Activated CD4-positive, alpha-beta T cell treated with anti-CD3 and anti-CD28 coated beads for 36 hours (primary cell): ENCODE measurements at regions not wholly inside any gene's neighbourhood (a gene's known extent, or its start where the extent isn't known, plus 50 kb on each side); places are given as distances from the start of the nearest gene placed in this dataset.
"Not testable (repeated sequence)": the region's sequence is repeated elsewhere in the genome, so short reads cannot be mapped to it uniquely, and the experiment has no call there.

ENCODE experiments used
- ATAC-seq: fragments of 200-7000 bp; cut with Tn5 transposase; one replicate; pipeline ENCODE4 v1.10.0; 2021; ENCODE audit warnings: mild to moderate bottlenecking, moderate library complexity
- CTCF ChIA-PET: fragments of 350-600 bp; sonication (Branson Sonifier 250); formaldehyde crosslinking; loops from one replicate; lab custom pipeline; 2021; ENCODE audit warnings: antibody characterized with exemption; lab: Charles Lee
- POLR2A ChIA-PET: fragments of 350-600 bp; sonication (Branson Sonifier 250); formaldehyde crosslinking; loops from one replicate; lab custom pipeline; 2021; ENCODE audit warnings: antibody characterized with exemption, inconsistent platforms; lab: Charles Lee
- DNase-seq: peaks from one replicate; pipeline ENCODE4 v3.0.0-alpha.2; 2020
- H3K27ac Mint-ChIP-seq: one replicate; pipeline ENCODE4 v1.8.0; 2021; ENCODE audit warnings: mixed read lengths
- H3K27me3 Mint-ChIP-seq: one replicate; pipeline ENCODE4 v1.8.0; 2021; ENCODE audit warnings: mixed read lengths
- H3K36me3 Mint-ChIP-seq: one replicate; pipeline ENCODE4 v1.8.0; 2021; ENCODE audit warnings: low read depth, mixed read lengths
- H3K4me1 Mint-ChIP-seq: one replicate; pipeline ENCODE4 v1.8.0; 2021; ENCODE audit warnings: mixed read lengths
- H3K4me3 Mint-ChIP-seq: one replicate; pipeline ENCODE4 v1.8.0; 2021; ENCODE audit warnings: mild to moderate bottlenecking, moderate library complexity, mixed read lengths
- H3K9me3 Mint-ChIP-seq: one replicate; pipeline ENCODE4 v1.8.0; 2021; ENCODE audit warnings: low read depth, mixed read lengths
- intact Hi-C, 2 experiments: fragments of 100-400 bp; cut with DNase I in 1 of 2; cut with micrococcal nuclease in 1 of 2; formaldehyde crosslinking; loops; one replicate each; pipeline versions ENCODE4 v1.14.2 to v1.15.1; 2022 to 2024; cut with DNase I, micrococcal nuclease

GRCh38 chr5:34452170-34452828, 203.8 kb upstream of the RAI14 start:
- intact Hi-C loops: no loop called here
- DNase-seq: no peak
- ChIA-PET CTCF (interaction anchor here (1.0 kb wide), 1 partner anchor 26 kb away, joined by 3 read pairs; no protein-coding TSS in a partner anchor), POLR2A (no interaction called here)
- H3K4me3 Mint-ChIP-seq: no peak overlapping the region
- H3K4me1 Mint-ChIP-seq: no peaks in the 10 kb centered on the region
- no peak for ATAC-seq
- no peaks in the 10 kb centered on the region for H3K9me3 Mint-ChIP-seq
- peaks cover 17% of the 10 kb centered on the region for H3K27me3 Mint-ChIP-seq
- H3K36me3 Mint-ChIP-seq: no peaks in the 10 kb centered on the region
- no peak overlapping the region for H3K27ac Mint-ChIP-seq

- intact Hi-C loops: no loop called here
- no peak overlapping the region for H3K4me3 Mint-ChIP-seq
- H3K9me3 Mint-ChIP-seq: no peaks in the 10 kb centered on the region
- DNase-seq (no peak), ATAC-seq (no peak)
- ChIA-PET CTCF (interaction anchor here (1.3 kb wide), 1 partner anchor 10 kb away, joined by 5 read pairs; no protein-coding TSS in a partner anchor), POLR2A (no interaction called here)
- H3K36me3 Mint-ChIP-seq: no peaks in the 10 kb centered on the region
- H3K27me3 Mint-ChIP-seq: peaks cover 11% of the 10 kb centered on the region
- H3K4me1 Mint-ChIP-seq: no peaks in the 10 kb centered on the region
- no peak overlapping the region for H3K27ac Mint-ChIP-seq
Observed at GRCh38 chr5:34455098-34455497, 201.0 kb upstream of the RAI14 start.

DNA sequence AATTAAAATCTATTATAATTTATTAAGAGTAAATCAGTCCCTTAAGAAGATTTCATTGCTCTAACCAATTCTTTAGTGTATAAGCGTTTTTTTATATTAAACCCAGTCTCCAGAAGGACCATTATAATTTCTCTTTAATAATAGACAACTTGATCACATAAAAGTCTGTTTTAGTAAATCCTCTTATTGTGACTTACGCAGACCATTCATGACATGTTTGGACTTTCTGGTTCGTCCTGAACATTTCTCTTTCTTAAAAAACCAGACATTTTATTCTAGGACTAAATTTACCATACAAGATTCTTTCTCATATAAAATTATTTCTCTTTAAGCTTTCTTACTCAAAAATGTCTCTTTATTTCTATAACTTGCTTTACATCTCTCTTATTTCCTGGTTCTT, 196.2 kb upstream of the RAI14 start:
- POLR2A ChIA-PET: no interaction called here
- ATAC-seq (no peak), DNase-seq (no peak)
- peaks cover 4% of the 10 kb centered on the region for H3K9me3 Mint-ChIP-seq
- H3K36me3 Mint-ChIP-seq: no peaks in the 10 kb centered on the region
- intact Hi-C loops: loop anchor here in 1 of 2 experiments (10.0 kb wide), 1 partner anchor 875 kb away; no protein-coding TSS in a partner anchor
- CTCF ChIA-PET: interaction anchor here (0.6 to 1.5 kb wide), 4 partner anchors 10 to 470 kb away, joined by 3 to 10 read pairs (median 3); no protein-coding TSS in a partner anchor
- H3K27me3 Mint-ChIP-seq: peaks cover 6% of the 10 kb centered on the region
- no peak overlapping the region for H3K4me3 Mint-ChIP-seq
- no peak overlapping the region for H3K27ac Mint-ChIP-seq
- peaks cover under 1% of the 10 kb centered on the region for H3K4me1 Mint-ChIP-seq

DNA sequence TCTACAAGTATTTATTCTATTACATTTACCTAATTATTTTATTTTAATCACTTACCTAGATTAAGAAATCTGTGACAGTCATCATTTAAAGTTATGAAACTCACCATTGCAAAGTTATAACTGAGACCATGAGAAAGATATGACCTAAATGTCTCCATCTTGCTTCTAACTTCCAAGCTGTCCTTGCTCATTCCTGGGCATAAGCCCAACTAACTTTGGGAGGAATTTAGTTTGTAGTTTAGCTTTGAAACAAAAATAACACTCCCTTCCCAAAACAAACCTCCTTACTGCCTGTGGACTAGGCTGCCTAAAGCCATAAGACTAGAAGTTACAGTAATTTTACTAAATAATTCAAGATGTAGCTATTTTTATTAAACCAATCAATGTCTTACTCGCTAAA, 195.6 kb upstream of the RAI14 start:
- DNase-seq: no peak
- ChIA-PET CTCF (interaction anchor here (0.6 to 1.5 kb wide), 3 partner anchors 13 to 469 kb away, joined by 3 to 10 read pairs (median 3); no protein-coding TSS in a partner anchor), POLR2A (no interaction called here)
- peaks cover 6% of the 10 kb centered on the region for H3K27me3 Mint-ChIP-seq
- no peak for ATAC-seq
- H3K4me1 Mint-ChIP-seq: peaks cover 2% of the 10 kb centered on the region
- H3K27ac Mint-ChIP-seq: no peak overlapping the region
- H3K9me3 Mint-ChIP-seq: peaks cover 4% of the 10 kb centered on the region
- intact Hi-C loops: loop anchor here in 1 of 2 experiments (10.0 kb wide), 1 partner anchor 876 kb away; no protein-coding TSS in a partner anchor
- no peaks in the 10 kb centered on the region for H3K36me3 Mint-ChIP-seq
- H3K4me3 Mint-ChIP-seq: no peak overlapping the region

GRCh38 chr5:34464829-34465228, 191.3 kb upstream of the RAI14 start:
- intact Hi-C loops: loop anchor here (1.0 to 10.0 kb wide), 4 partner anchors 468 to 1028 kb away; no protein-coding TSS in a partner anchor
- DNase-seq (no peak), ATAC-seq (no peak)
- Mint-ChIP-seq H3K36me3 (no peaks in the 10 kb centered on the region), H3K27me3 (peaks cover 10% of the 10 kb centered on the region), H3K4me3 (no peak overlapping the region), H3K4me1 (peaks cover 2% of the 10 kb centered on the region), H3K27ac (no peak overlapping the region), H3K9me3 (peaks cover 4% of the 10 kb centered on the region)
- POLR2A ChIA-PET: no interaction called here
- CTCF ChIA-PET: interaction anchor here (0.6 to 1.6 kb wide), 6 partner anchors 11 to 769 kb away, joined by 3 to 12 read pairs (median 4); no protein-coding TSS in a partner anchor

DNA sequence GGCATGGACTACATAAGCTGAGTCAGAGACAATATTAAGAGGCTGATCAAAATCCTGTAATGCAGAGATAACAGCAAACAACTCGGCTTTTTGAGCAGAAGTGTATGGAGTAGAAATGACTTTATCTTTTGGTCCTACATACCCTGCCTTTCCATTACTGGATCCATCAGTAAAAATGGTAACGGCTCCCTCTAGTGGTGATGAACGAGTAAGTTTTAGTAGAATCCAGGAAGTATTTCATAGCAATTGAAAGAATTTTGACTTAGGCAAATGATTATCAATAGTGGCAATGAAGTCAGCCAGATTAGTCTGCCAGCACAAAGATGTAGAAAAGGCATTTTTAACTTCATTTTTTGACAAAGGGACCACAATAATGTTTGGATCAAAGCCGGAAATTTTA, 190.8 kb upstream of the RAI14 start:
- H3K9me3 Mint-ChIP-seq, DNase-seq, H3K4me3 Mint-ChIP-seq, H3K27me3 Mint-ChIP-seq, H3K36me3 Mint-ChIP-seq, H3K27ac Mint-ChIP-seq, ATAC-seq, H3K4me1 Mint-ChIP-seq, POLR2A ChIA-PET: not testable (repeated sequence)
- intact Hi-C loops: loop anchor here (1.0 to 10.0 kb wide), 4 partner anchors 468 to 1028 kb away; no protein-coding TSS in a partner anchor
- CTCF ChIA-PET: interaction anchor here (0.6 to 1.6 kb wide), 5 partner anchors 11 to 468 kb away, joined by 3 to 12 read pairs (median 3); no protein-coding TSS in a partner anchor

DNA sequence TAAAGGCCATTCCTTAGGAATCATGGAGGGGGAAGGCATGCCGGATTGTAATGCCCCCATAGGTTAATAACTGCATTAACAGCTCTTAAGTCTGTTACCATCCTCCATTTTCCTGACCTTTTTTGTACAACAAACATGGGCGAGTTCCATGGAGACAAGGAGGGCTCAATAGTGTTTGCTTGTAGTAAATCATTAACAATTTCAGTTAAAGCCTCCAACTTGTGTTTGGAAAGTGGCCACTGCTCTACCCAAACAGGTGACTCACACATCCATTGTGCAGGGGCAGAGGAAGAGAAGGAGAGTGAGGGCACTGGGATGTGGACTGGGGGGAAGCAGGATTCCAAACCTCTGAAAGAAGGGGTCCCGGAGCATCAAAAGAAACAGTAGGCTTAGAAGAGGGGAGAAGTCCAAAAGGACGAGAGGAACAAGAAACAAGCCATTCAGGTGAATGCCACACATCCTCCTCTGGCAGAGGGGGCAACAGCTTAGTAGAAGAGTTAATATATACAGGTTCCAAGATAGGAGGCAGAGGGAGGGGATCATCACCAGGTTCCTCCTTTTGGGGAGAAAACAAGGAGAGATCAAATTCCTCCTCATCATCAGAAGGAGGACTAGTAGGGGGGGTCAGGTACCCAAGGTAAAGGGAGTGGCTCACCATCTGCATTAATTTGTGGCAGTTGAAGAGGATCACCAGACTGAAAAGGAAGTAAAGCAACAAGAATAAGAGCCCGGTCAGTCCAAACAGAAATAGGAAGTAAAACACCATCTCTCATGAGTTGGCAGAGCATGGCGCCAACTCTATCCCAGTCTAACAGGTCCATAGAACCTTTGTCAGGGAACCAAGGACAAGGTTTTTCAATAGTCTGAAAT, 189.4 kb upstream of the RAI14 start:
- CTCF ChIA-PET, H3K4me3 Mint-ChIP-seq, H3K27ac Mint-ChIP-seq, H3K27me3 Mint-ChIP-seq, H3K36me3 Mint-ChIP-seq, H3K9me3 Mint-ChIP-seq, H3K4me1 Mint-ChIP-seq, DNase-seq, ATAC-seq, POLR2A ChIA-PET: not testable (repeated sequence)
- intact Hi-C loops: loop anchor here (5.0 to 10.0 kb wide), 3 partner anchors 469 to 1029 kb away; no protein-coding TSS in a partner anchor

- POLR2A ChIA-PET: no interaction called here
- H3K9me3 Mint-ChIP-seq: no peaks in the 10 kb centered on the region
Observed at GRCh38 chr5:34467436-34467835, 188.7 kb upstream of the RAI14 start.

DNA sequence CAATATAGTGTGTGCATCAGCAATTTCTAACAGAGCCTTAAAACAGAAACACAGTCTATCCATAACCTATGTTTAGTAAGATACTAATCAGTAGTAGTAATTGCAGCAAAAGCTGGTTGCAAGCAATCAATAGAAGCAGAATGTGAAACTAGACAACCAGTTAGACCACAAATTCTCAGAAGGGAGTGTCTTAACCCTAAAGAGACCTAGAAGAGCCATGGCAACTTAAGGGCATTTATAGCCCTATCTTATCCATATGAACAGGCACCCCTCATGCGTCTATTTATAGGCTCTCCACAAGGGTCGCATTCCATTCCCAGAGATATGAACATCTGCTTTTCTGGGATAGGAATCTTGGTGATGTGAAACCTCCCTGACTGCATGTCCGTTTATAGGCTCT, 188.1 kb upstream of the RAI14 start:
- ATAC-seq, H3K4me1 Mint-ChIP-seq, DNase-seq, H3K27me3 Mint-ChIP-seq, H3K27ac Mint-ChIP-seq, H3K36me3 Mint-ChIP-seq, POLR2A ChIA-PET, H3K4me3 Mint-ChIP-seq, H3K9me3 Mint-ChIP-seq: not testable (repeated sequence)
- intact Hi-C loops: loop anchor here (5.0 to 10.0 kb wide), 3 partner anchors 471 to 1031 kb away; no protein-coding TSS in a partner anchor
- CTCF ChIA-PET: interaction anchor here (0.8 kb wide), 1 partner anchor 192 kb away, joined by 3 read pairs; no protein-coding TSS in a partner anchor

More at GRCh38 chr5:34467436-34467835, 188.7 kb upstream of the RAI14 start:
- intact Hi-C loops: loop anchor here (5.0 to 10.0 kb wide), 3 partner anchors 470 to 1030 kb away; no protein-coding TSS in a partner anchor
- DNase-seq (no peak), ATAC-seq (no peak)
- Mint-ChIP-seq H3K4me1 (peaks cover 2% of the 10 kb centered on the region), H3K27ac (no peak overlapping the region), H3K36me3 (no peaks in the 10 kb centered on the region), H3K27me3 (peaks cover 7% of the 10 kb centered on the region), H3K4me3 (no peak overlapping the region)
- CTCF ChIA-PET: no interaction called here

- POLR2A ChIA-PET: no interaction called here
- DNase-seq (no peak), ATAC-seq (no peak)
- Mint-ChIP-seq H3K27me3 (peaks cover 7% of the 10 kb centered on the region), H3K27ac (no peak overlapping the region), H3K4me3 (no peak overlapping the region), H3K4me1 (peaks cover under 1% of the 10 kb centered on the region), H3K36me3 (no peaks in the 10 kb centered on the region), H3K9me3 (no peaks in the 10 kb centered on the region)
- intact Hi-C loops: loop anchor here (5.0 to 10.0 kb wide), 4 partner anchors 473 to 1033 kb away; no protein-coding TSS in a partner anchor
- CTCF ChIA-PET: interaction anchor here (0.7 kb wide), 1 partner anchor 881 kb away, joined by 4 read pairs; no protein-coding TSS in a partner anchor
Observed at GRCh38 chr5:34469971-34470370, 186.2 kb upstream of the RAI14 start.

DNA sequence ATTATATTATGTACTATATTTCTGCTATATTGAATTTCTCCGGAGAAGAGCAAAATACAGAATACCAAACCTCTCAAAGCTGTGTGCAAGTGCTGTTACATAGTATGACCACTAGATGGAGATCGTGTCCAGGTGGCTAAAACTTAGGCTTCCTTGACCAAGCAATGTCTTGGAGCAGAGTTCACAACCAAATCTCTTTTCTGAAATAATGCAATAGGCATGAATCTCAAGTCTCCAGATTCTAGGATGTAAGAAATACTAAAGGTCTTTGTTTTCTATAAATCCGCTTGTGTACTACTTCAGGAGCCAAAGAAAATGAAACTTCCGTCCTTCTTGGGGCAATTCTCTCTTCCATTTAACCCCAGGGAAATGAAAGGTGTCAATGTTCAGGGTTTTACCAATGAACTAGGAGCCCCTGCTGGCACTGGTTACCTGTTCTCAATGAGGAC, 181.5 kb upstream of the RAI14 start:
- ATAC-seq (peak; percentile 49), DNase-seq (no peak)
- ChIA-PET CTCF (interaction anchor here (0.7 to 4.6 kb wide), 19 partner anchors 11 to 528 kb away, joined by 3 to 38 read pairs (median 3); no protein-coding TSS in a partner anchor), POLR2A (no interaction called here)
- H3K36me3 Mint-ChIP-seq: no peaks in the 10 kb centered on the region
- no peak overlapping the region for H3K4me3 Mint-ChIP-seq
- no peaks in the 10 kb centered on the region for H3K4me1 Mint-ChIP-seq
- no peaks in the 10 kb centered on the region for H3K9me3 Mint-ChIP-seq
- H3K27ac Mint-ChIP-seq: no peak overlapping the region
- intact Hi-C loops: loop anchor here (1.0 to 5.0 kb wide), 3 partner anchors 424 to 528 kb away; no protein-coding TSS in a partner anchor
- H3K27me3 Mint-ChIP-seq: peaks cover 16% of the 10 kb centered on the region
